Stromal cell of bone marrow (primary cell): ENCODE measurements at regions not wholly inside any gene's neighbourhood (a gene's known extent, or its start where the extent isn't known, plus 50 kb on each side); places are given as distances from the start of the nearest gene placed in this dataset.
"Not testable (repeated sequence)": the region's sequence is repeated elsewhere in the genome, so short reads cannot be mapped to it uniquely, and the experiment has no call there.

Experiments used
- DNase-seq: peaks from one replicate; pipeline ENCODE4 v3.0.0-alpha.2; 2012; ENCODE audit warnings: low read depth

DNA sequence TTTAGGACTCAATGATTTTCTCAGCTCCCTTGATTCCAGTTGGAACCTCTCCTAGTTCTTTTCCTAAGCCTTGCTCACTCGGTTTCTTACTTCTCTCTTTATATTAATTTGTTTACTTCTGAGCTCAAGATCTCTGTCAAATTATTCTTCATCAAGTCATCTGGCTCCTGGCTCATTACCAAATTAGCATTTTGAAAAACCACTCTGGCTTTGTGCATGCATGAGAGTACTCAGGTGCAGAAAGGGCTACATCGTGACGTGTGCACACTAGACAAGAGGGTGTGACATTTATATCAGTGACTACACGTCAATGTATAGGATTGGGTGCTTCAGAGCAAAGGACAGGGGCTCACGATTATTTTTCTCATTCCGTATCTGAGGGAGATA, 645.7 kb upstream of the DPP6 start:
- DNase-seq, result no peak

DNA sequence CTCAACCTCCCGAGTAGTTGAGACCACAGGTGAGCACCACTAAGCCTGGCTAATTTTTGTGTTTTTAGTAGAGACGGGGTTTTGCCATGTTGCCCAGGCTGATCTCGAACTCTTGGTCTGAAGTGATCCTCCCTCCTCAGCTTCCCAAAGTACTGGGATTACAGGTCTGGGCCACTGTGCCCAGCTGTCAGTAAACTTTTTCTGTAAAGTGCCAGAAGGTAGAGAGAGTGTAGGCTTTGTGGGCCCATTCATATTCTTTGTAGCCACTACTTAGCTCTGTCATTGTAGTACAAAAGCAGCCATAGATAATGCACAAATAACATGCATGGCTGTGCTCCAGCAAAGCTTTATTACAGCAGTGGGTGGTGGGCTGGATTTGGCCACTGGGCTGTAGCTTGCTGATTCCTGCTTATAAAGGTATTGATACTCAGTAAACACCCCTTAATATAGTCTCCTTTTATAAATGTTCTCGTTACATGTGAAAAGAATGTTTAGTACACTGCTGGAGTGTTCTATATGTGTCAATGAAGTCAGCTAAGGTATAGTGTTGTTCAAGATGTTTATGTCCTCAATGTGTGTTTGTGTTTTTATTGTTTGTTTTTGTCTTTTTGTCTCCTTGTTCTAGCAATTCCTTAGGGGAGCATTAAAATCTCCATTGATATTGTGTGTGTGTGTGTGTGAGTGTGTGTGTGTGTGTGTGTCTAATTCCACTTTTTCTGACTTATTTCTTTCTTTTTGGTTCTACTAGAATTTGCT, 644.7 kb upstream of the DPP6 start:
- DNase-seq, result no peak

GRCh38 chr7:153408360-153409335, 643.5 kb upstream of the DPP6 start:
- DNase-seq, result no peak

DNA sequence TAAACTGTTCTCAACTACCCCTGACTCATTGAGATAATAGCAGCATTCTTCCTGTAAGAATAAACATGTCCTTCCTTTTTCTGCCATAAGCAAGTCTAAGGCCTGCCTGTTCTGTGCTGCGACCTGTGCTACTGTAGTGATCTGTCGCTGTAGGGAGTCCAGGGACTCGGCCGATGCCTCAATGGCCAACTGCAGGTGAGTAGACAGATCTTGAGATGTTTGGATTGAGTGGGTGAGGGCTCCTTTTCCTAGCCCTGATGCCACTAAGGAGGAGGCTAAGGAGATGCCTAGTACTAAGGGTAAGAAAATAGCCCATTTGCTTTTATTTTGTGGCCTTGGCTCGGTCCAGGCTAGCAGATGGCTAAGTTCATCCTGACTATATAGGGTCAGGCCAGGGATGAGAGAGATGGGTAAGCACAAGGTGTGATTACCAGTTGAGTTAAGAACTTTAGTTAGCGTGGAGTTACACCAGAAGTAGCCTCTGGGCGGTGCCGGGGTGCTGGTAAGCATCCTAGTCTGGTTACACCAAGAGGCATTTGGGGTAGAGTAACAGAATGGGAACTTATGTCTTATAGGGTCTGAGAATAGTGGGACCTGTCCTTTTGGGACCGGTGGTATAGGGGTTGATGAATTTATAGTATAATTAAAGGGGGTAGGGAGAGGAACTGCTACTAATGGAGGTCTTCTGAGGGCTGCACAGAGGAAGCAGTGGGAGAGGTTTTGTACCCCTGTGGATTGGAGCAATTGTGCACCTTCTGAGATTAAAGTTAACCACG, 642.4 kb upstream of the DPP6 start:
- not testable (repeated sequence) for DNase-seq

DNA sequence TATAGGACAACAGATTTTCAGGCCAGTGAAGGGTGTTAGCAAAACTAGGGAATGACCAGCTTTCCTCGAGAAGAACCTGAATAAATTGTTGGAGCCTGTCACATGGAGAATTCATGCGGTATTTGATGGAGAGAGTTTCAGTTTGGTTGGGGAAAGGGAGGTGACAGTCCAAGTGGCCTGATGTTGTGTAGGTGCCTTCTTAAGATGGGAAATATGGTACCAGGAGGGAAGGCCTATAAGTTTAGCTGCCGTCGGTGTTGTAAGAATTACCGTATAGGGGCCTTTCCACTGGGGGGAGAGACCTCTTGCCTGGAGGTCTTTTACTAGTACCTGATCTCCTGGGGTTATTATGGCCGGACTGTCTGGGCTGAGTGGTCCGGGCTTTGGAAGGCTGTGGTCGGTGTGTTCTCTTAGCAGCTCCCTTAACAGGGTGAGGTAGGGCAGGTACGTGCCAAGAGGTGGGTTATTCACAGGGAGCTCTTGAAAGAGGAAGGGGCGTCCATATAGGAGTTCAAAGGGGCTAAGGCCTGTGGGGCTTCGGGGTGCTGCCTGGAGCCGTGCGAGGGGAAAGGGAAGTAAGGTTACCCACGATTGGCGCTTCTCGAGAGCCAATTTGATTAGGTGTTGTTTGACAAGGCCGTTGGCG, 641.1 kb upstream of the DPP6 start:
- DNase-seq, result not testable (repeated sequence)

GRCh38 chr7:153412114-153412823, 639.9 kb upstream of the DPP6 start:
- DNase-seq, result not testable (repeated sequence)

DNA sequence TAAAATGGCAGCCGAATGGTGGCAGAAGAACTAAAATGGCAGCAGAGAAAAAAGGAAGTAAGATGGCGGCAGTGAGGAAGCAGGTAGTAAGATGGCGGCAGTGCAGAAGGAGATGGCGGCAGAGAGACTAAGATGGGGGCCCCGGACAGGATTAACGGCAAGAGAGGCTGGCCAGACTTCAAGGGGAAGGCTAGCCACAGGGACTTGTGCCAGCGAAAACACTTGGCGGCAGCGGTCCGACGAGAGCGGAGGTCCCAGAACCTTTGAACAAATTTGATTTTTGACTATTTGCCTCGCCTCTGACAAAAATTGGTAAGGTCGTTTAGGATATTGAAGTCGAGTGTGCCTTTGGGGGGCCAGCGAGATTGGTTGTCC, 639.4 kb upstream of the DPP6 start:
- not testable (repeated sequence) for DNase-seq

- no peak for DNase-seq
These were observed 639.0 kb upstream of the DPP6 start for GRCh38 chr7:153413199-153413539.

- DNase-seq, result no peak
These were observed 638.5 kb upstream of the DPP6 start for GRCh38 chr7:153413540-153414287.

DNA sequence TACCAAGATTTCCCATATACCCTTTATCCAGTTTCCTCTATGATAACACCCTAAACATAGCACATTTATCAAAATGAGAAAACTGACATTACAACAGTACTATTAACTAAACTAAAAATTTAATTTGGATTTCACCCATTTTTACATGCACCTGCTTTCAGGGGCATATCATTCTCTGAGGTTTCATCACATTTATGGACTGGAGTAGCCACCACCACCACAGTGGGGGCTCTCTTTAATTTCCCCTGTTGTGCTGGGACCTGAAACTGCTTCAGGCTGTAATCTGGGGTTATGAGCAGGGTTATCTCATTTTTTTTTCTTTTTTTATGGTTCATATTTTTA, 637.9 kb upstream of the DPP6 start:
- no peak for DNase-seq

DNA sequence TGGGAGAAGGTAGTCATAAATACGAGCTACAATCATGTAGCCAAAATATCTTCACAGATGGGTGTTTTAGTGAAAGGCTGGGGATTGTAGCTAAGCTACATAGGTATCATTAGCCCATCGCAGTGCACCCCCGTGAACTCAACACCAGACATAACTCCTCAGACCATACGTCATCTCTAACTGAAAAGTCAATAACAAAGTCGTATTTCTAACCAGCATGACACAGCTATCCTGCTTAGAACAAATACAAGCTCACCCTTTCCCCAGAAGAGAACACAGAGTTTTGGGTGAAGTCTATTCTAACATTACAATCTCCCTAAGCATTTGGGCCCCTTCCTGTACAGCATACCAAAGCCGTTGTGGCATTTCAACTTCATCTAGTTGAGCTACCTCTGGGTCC, 636.6 kb upstream of the DPP6 start:
- no peak for DNase-seq

- DNase-seq, result no peak
These were observed 629.6 kb upstream of the DPP6 start for GRCh38 chr7:153422291-153423209.

- DNase-seq, result no peak
These were observed 629.0 kb upstream of the DPP6 start for GRCh38 chr7:153423210-153423590.

DNA sequence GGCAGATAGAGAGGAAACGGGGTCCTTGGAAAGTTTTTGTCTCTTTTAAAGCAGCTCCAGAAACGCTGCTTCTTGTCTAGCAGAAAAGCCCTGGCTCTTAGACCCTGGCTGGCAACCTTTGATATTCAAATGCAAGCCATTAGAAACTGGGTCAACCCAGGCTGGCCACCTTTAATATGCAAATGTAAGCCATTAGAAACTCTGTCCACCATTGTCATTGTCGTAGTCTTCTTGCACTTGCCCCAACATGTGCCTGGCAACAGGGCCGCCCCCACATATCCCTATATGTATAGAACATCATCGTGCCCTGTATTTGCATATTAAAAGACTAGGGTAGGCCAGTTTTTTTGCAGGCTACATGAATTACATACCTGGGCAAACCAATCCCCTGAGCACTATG, 621.3 kb upstream of the DPP6 start:
- DNase-seq, result no peak

DNA sequence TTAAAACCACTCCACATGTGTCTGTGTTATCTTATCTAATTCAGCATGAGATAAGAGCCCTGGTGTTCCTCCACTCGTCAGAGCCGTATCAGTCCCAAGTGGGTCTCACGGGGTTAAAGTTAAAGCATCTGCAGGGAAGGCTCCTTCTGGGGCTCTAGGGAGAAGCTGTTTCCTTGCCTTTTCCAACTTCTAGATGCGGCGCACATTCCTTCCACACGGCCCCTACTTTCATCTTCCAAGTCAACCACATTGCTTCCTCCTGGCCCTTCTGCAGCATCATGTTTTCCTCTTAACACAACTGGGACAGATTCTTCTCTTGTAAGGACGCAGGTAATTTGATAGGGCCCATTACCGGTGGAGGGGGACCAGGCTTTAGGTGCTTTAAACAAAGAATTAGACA, 620.1 kb upstream of the DPP6 start:
- no peak for DNase-seq

DNA sequence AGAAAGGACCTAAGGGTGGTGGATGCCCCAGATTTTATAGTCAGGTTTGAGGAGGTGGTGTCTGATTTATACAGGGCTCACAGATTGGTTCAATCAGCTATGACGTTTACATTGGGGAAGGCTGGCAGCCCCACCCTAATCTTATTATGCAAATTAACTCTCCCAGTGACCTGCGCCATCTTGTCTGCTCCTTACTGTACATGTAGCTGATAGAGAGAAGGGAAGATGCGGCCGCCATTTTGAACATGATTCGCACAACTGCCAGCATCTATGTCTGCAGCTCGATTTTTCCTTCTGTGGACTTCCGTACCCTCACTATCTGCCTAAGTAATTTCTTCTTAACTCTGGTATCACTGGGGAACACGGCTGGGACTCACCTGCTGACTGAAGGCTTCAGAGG, 619.0 kb upstream of the DPP6 start:
- DNase-seq, result no peak

DNA sequence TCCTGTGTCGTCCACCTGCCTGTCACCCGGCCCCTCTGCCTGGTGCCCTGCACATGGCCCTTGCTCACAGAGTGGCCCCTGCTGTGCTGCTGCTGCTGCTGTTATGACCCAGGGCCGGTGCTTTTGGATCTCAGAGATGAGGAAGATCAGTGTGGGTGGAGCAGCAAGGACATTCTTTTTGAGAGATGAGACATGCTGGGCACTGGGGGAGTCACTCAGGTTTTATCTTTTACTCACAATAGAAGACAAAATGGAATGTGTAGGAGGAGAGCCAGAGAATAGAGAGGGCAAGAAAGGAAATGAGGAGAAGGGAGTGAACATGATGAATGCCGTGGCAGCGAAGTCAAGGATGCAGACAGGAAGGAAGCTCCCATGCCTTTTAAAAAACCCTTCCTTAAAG, 611.5 kb upstream of the DPP6 start:
- no peak for DNase-seq

DNA sequence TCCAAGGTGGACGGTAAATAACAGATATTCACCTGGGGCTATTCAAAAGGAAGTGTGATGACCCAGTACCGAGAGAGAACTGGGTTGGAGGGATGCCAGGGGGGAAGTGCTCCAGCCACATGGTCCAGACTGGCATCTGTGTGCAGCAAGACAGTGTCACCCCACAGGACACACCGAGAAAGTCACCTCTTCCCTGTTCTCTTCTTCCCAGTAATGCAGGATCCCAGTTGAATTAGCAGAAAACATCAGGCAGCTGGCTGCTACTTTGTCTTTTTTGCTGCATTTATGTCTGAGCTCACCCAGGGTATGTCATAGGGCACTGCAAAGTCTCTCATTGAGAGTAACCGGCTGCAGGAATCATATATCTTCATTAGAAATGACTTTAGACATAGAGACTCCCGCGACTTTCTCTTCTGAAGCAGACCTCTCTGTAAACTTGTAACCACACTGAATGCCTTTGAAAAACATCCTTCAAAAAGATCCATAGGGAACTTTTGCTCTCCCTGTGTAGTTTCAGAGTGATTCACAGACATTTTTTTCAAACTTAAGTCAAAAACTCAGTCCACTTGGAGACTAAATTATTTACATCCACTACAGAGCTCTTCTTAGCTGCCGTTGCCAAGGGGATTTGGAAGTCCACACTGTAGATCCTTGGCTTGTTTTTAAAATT, 609.0 kb upstream of the DPP6 start:
- DNase-seq, result no peak

GRCh38 chr7:153444641-153445040, 607.6 kb upstream of the DPP6 start:
- no peak for DNase-seq
